Type B pancreatic cell (in vitro differentiated cells): ENCODE measurements at regions not wholly inside any gene's neighbourhood (a gene's known extent, or its start where the extent isn't known, plus 50 kb on each side); places are given as distances from the start of the nearest gene placed in this dataset.
"Not testable (repeated sequence)": the region's sequence is repeated elsewhere in the genome, so short reads cannot be mapped to it uniquely, and the experiment has no call there.

ENCODE experiments used
- DNase-seq: peaks from one replicate; pipeline ENCODE4 v3.0.0; 2021; ENCODE audit warnings: mixed read lengths; ENCODE audit not compliant: unreplicated experiment; ENCODE audit errors: extremely low spot score
- H3K27ac Mint-ChIP-seq: 2 replicates; pipeline ENCODE4 v1.8.0; 2021; ENCODE audit warnings: mild to moderate bottlenecking, mixed read lengths
- H3K27me3 Mint-ChIP-seq: 2 replicates; pipeline ENCODE4 v1.8.0; 2021; ENCODE audit warnings: mixed read lengths
- H3K36me3 Mint-ChIP-seq: 2 replicates; pipeline ENCODE4 v1.8.0; 2021; ENCODE audit warnings: mixed read lengths
- H3K4me1 Mint-ChIP-seq: one replicate; pipeline ENCODE4 v1.8.0; 2021; ENCODE audit warnings: mixed read lengths; ENCODE audit not compliant: unreplicated experiment
- H3K4me3 Mint-ChIP-seq: 2 replicates; pipeline ENCODE4 v1.8.0; 2021; ENCODE audit warnings: mild to moderate bottlenecking, mixed read lengths
- H3K9me3 Mint-ChIP-seq: 2 replicates; pipeline ENCODE4 v1.8.0; 2021; ENCODE audit warnings: mixed read lengths
- TF ChIP-seq, protein P1 (sequence below): fragments of 200-600 bp; sonication (generic); conservative IDR thresholded peaks from 2 replicates; pipeline ENCODE4 v1.5.0; 2021; ENCODE audit warnings: antibody characterized with exemption, mild to moderate bottlenecking

GRCh38 chr6:86775893-86776292 lies 161.4 kb upstream of the HTR1E start:
- TF ChIP-seq, protein P1, sequence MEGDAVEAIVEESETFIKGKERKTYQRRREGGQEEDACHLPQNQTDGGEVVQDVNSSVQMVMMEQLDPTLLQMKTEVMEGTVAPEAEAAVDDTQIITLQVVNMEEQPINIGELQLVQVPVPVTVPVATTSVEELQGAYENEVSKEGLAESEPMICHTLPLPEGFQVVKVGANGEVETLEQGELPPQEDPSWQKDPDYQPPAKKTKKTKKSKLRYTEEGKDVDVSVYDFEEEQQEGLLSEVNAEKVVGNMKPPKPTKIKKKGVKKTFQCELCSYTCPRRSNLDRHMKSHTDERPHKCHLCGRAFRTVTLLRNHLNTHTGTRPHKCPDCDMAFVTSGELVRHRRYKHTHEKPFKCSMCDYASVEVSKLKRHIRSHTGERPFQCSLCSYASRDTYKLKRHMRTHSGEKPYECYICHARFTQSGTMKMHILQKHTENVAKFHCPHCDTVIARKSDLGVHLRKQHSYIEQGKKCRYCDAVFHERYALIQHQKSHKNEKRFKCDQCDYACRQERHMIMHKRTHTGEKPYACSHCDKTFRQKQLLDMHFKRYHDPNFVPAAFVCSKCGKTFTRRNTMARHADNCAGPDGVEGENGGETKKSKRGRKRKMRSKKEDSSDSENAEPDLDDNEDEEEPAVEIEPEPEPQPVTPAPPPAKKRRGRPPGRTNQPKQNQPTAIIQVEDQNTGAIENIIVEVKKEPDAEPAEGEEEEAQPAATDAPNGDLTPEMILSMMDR = no peak
- Mint-ChIP-seq H3K4me1 (no peaks in the 10 kb centered on the region), H3K9me3 (no peaks in the 10 kb centered on the region), H3K36me3 (no peaks in the 10 kb centered on the region), H3K27me3 (no peaks in the 10 kb centered on the region), H3K27ac (no peak overlapping the region), H3K4me3 (no peak overlapping the region)
- DNase-seq = no peak

DNA sequence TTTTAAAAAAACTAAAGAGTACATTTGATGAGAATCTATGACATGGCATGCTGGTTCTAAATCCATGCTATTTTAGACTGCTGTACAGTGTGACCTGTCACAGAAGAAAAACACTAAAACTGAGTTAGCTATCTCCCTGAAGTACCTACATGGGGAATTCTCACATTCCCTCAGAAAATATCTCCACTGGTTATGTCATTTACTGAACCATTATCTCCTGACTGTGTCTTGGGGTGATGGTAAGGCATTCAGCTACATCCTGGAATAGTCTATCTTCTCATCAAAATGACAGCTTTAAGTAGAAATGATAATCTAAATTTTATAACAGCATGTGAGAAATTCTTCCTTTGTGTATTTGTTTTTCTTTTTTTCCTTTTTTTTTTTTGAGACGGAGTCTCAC lies 172.1 kb upstream of the HTR1E start:
- Mint-ChIP-seq H3K4me3 (no peak overlapping the region), H3K27ac (no peak overlapping the region), H3K9me3 (peaks cover 8% of the 10 kb centered on the region), H3K4me1 (no peaks in the 10 kb centered on the region), H3K27me3 (no peaks in the 10 kb centered on the region), H3K36me3 (no peaks in the 10 kb centered on the region)
- TF ChIP-seq, protein P1 = no peak
- DNase-seq = no peak

- not testable (repeated sequence) for H3K4me3 Mint-ChIP-seq, H3K27me3 Mint-ChIP-seq, DNase-seq, H3K36me3 Mint-ChIP-seq, H3K27ac Mint-ChIP-seq, H3K4me1 Mint-ChIP-seq
- H3K9me3 Mint-ChIP-seq = peaks cover 12% of the 10 kb centered on the region
Observed at GRCh38 chr6:86759953-86760352, 177.4 kb upstream of the HTR1E start.

DNA sequence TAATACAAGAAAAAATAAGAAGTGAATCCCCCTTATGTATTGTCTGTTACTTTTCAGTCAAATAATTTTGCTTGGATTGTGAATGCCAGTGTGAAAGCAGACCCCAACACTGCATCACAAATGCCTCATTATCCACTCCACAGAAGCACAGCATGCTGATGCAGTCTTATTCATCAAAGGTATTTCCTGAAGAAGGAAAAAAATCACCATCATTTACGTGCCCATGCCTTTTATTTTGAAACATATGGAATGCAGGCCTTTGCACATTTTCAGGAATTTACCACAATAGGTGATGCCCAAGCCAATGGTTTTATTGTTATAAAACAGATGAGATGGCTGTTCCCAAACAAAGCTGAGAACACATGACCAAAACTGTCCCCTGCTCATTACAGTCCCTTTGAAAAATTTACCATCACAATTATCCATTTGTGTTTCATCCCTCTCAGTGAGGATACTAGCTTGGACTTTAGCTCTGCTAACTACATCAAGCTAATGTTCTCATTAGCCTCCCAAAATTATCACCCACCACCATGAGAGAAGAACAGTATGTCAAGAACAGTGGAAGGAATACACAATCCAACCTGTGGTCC lies 180.6 kb upstream of the HTR1E start:
- Mint-ChIP-seq H3K36me3 (no peaks in the 10 kb centered on the region), H3K9me3 (peaks cover 6% of the 10 kb centered on the region), H3K4me1 (no peaks in the 10 kb centered on the region), H3K4me3 (no peak overlapping the region), H3K27ac (no peak overlapping the region), H3K27me3 (peaks cover 2% of the 10 kb centered on the region)
- no peak for DNase-seq
- TF ChIP-seq, protein P1 = no peak

DNA sequence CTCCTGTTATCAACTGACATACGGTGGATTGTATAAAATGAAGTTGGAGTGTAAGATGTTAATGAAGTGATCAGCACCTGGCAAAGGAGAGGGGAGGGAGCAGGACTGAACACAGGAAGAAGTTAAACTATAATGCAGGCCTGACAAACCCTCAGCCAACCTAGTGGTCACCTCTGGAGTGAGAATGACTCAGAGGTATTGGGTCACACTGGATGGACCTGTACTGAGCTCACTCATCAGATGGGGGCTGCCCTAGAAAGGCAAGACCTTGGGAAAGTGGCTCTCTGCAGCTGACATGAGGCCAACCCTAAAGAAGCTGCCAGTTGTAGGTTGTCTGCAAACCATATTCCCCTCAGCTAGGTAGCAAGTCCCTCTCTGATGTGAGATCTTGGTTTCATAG lies 193.3 kb upstream of the HTR1E start:
- DNase-seq = no peak
- H3K27ac Mint-ChIP-seq = no peak overlapping the region
- H3K4me3 Mint-ChIP-seq = no peak overlapping the region
- no peaks in the 10 kb centered on the region for H3K9me3 Mint-ChIP-seq
- H3K27me3 Mint-ChIP-seq = no peaks in the 10 kb centered on the region
- H3K4me1 Mint-ChIP-seq = no peaks in the 10 kb centered on the region
- H3K36me3 Mint-ChIP-seq = no peaks in the 10 kb centered on the region
- TF ChIP-seq, protein P1 = no peak

DNA sequence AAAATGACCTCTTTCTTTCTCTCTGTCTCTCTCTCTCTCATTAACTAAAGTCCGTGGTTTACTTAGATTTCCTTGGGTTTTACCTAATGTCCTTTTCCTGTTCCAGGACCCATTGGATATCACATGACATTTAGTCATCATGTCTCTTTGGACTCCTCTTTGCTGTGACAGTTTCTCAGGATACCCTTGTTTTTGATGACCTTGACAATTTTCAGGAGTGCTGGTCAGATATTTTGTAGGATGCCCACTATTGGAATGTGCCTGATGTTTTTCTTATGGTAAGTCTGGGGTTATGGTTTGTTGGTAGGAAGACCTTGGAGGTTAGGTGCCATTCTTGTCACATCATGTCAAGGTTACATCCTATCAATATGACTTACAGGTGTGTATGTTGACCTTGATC lies 199.2 kb upstream of the HTR1E start:
- H3K27me3 Mint-ChIP-seq = no peaks in the 10 kb centered on the region
- H3K4me3 Mint-ChIP-seq = no peak overlapping the region
- H3K9me3 Mint-ChIP-seq = peaks cover 10% of the 10 kb centered on the region
- H3K4me1 Mint-ChIP-seq = no peaks in the 10 kb centered on the region
- H3K36me3 Mint-ChIP-seq = no peaks in the 10 kb centered on the region
- TF ChIP-seq, protein P1 = no peak
- no peak for DNase-seq
- no peak overlapping the region for H3K27ac Mint-ChIP-seq

- DNase-seq = not testable (repeated sequence)
Observed at GRCh38 chr6:86731631-86732030, 205.7 kb upstream of the HTR1E start.

GRCh38 chr6:86730772-86731171 lies 206.6 kb upstream of the HTR1E start:
- H3K4me1 Mint-ChIP-seq, H3K36me3 Mint-ChIP-seq, H3K4me3 Mint-ChIP-seq, H3K9me3 Mint-ChIP-seq, H3K27me3 Mint-ChIP-seq, H3K27ac Mint-ChIP-seq, DNase-seq: not testable (repeated sequence)

More at GRCh38 chr6:86731631-86732030, 205.7 kb upstream of the HTR1E start:
- H3K4me3 Mint-ChIP-seq, H3K27me3 Mint-ChIP-seq, H3K9me3 Mint-ChIP-seq, H3K27ac Mint-ChIP-seq, H3K36me3 Mint-ChIP-seq, H3K4me1 Mint-ChIP-seq: not testable (repeated sequence)
